Amniotic epithelial cell (primary cell): ENCODE measurements at regions not wholly inside any gene's neighbourhood (a gene's known extent, or its start where the extent isn't known, plus 50 kb on each side); places are given as distances from the start of the nearest gene placed in this dataset.
"Not testable (repeated sequence)": the region's sequence is repeated elsewhere in the genome, so short reads cannot be mapped to it uniquely, and the experiment has no call there.

Source experiments
- DNase-seq: peaks from one replicate; pipeline ENCODE4 v3.0.0-alpha.2; 2010; ENCODE audit warnings: low read depth

DNA sequence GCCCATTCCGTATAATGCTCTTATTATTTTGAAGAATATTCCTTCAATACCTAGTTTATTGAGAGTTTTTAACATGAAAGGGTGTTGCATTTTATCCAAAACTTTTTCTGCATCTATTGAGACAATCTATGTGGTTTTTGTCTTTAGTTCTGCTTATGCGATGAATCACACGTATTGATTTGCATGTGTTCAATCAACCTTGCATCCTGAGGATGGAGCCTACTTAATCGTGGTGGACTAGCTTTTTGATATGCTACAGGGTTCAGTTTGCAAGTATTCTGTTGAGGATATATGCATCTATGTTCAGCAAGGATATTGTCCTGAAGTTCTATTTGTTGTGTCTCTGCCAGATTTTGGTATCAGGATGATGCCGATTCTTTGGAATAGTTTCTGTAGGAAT lies 1070.3 kb upstream of the CDH18 start:
- no peak for DNase-seq

DNA sequence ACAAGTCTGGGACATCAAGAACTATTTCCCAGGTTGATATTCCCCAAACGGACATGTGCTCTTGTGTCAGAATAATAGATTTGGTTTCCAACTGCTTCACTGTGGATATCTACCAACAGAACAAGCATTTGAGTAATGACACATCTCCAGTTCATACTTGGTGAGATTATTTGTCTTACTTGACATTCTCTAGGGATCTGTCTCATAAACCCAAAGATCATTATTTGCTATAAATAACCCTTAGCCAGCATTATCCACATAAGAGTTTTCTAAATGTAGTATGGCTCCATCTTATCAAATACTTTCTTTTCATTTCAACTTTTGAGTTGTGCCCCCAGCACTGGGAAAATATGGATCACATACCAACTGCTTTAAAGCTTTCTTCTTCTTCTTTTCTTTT lies 1063.9 kb upstream of the CDH18 start:
- DNase-seq: no peak

DNA sequence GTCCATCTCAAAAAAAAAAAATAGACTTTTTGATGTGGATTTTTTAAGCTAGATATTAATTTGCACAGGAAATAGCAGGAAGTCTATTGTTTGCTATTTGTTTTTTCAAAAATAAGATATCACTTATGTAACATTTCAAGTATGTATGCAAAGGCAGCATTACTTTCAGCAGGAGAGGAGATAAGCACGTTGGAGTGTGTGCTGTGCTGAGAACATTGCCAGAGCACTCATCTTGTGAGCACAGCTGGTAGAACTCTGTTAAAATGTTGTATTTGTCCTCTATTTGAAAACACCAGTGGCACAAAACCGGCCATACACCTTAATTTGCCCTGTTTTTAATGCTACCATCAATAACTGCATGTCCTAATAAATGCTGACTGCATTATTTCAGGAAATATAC lies 1061.9 kb upstream of the CDH18 start:
- no peak for DNase-seq

DNA sequence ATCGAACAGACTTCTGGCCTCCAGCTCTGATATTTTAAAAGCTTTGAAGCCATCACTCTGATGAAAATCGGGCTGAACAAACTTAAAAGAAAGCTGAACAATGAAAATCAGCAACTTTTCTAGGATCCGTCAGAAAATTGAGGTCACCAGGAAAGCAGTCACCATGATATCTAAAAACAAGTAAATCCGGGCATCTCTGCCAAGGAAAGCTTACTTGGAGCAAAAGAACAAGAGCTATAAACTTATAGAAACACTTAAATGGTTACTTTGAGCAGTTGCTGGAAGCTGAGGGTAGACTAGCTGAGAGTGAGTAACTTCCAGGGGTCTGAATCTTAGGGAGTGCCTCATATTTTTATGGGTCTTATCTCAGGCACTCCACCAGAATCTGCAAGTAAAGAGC lies 1043.0 kb upstream of the CDH18 start:
- no peak for DNase-seq

- DNase-seq: peak; percentile 18
Measured at GRCh38 chr5:21024966-21025365, 1037.0 kb upstream of the CDH18 start.

DNA sequence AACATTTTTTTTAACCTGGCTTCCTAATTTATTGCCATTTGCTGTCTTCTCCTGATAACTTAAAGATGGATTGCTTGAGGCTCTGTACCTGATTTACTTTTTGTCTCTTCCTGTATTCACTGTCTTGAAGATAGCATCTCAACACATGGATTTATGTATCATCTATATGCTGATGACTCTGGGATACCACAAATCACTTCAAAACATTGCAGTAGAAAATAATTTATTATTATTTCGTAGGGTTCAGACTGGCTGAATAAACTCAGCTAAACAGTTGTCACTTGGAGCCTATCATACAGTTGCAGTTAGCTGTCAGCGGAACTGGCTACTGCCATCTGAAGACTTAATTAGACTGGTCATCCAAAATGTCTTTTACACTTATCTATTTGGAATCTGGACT lies 1025.2 kb upstream of the CDH18 start:
- no peak for DNase-seq

GRCh38 chr5:21007781-21008180 lies 1019.8 kb upstream of the CDH18 start:
- DNase-seq: no peak

DNA sequence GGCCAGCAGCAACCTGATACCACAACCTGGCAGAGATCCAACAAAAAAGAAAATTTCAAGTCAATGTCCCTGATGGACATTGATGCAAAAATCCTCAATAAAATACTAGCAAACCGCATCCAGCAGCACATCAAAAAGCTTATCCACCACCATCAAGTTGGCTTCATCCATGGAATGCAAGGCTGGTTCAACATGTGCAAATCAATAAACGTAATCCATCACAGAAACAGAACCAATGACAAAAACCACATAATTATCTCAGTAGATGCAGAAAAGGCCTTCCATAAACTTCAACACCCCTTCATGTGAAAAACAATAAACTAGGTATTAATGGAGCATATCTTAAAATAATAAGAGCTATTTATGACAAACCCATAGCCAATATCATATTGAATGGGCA lies 1000.9 kb upstream of the CDH18 start:
- DNase-seq: not testable (repeated sequence)

DNA sequence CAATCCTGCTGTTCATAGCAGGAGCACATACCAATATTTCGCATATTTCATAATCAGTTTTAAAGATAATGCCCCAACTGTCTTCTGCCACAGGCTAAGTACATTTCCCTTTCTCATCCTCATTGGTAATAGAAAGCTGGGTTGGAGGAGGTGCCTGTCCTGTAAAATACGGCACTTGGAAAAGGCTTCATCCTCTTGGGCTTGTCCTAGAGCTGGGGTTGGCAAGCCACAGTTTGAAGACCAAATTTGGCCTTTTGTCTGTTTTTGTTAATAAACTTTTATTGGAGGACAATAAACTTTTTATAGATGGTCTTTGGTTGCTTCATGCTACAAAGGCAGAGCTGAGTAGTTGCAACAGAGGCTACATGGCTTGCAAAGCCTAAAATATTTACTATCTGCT lies 997.8 kb upstream of the CDH18 start:
- no peak for DNase-seq

DNA sequence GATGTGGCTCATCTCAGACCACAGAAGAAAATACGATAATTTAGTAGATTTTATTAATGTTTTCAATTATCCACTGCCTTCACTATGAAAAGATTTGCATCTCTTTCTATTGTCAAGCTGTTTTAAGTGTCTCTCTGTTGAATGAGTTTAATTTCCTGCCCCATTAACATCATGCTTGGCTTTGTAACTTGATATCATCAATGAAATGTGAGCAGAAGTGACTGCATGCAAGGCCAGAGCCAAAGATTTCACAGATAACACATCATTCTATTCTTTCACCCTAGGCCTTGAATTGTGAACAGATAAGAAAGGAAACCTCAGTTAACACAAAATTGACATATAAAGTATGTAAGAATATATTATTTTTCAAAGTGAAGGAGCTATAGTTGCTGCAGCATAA lies 986.4 kb upstream of the CDH18 start:
- no peak for DNase-seq

DNA sequence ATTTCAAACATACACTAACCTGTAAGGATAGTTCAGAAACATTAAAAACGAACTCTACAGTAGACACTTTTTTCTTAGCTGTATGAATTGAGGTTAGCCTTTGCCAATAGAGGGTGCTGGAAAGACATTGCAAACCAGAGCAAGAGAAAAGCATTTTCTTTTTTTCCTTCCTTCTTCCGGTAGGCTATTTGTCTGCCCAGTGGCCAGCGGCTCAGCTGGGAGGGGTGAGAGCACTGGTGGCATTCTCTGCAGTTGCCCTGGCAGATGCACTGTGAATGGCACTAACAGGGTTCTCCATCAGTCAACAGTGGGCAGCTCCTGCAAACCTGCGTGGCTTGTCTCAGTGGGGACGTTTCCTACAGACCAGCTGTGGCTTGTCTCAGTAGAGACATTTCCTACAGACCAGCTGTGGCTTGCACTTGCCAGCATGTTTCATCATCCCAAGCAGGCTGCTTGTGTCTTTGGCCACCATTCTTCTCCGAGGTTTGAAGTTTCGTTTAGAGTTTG lies 984.5 kb upstream of the CDH18 start:
- peak; percentile 1 for DNase-seq

- DNase-seq: no peak
Measured at GRCh38 chr5:20959347-20959746, 971.3 kb upstream of the CDH18 start.

DNA sequence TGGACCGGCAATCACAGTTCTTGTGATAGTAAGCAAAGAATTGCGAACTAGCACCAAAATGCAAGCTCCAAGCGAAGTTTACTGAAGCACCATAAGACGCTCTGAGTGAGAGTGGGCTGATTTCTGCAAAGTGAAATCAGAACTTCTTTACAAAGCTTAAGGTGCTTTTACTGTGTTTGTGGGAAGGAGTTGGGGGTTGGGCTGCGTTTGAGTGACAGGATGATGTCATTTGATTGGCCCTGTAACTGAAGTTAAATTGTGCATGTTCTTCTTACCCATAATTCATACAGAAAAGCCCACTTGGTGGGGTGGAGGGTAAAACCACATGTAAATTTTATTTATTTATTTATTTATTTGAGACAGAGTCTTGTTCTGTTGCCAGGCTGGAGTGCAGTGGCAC lies 970.6 kb upstream of the CDH18 start:
- DNase-seq: no peak

- DNase-seq: no peak
Measured at GRCh38 chr5:20956134-20956533, 968.1 kb upstream of the CDH18 start.

DNA sequence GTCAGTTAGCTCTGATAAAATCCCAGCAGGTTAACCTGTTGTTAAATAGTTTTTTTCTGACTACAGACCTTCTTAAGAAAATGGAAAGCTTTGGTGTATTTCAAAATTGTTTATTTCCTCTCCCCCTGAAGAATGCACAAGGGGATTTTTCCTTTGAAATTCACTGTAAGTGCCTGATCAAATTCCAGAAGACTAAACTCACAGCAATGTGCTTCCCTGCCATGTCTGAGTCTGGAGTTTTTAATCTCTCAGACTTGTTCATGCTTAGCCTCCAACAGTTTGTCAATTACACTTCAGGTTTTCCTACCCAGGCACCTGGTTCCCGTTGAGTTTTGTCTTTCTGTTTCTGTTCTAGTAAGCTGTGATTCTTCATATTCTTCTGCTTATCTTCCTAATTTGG lies 961.6 kb upstream of the CDH18 start:
- DNase-seq: no peak

GRCh38 chr5:20943183-20943971 lies 955.4 kb upstream of the CDH18 start:
- DNase-seq: not testable (repeated sequence)

GRCh38 chr5:20942603-20943002 lies 954.6 kb upstream of the CDH18 start:
- DNase-seq: not testable (repeated sequence)

DNA sequence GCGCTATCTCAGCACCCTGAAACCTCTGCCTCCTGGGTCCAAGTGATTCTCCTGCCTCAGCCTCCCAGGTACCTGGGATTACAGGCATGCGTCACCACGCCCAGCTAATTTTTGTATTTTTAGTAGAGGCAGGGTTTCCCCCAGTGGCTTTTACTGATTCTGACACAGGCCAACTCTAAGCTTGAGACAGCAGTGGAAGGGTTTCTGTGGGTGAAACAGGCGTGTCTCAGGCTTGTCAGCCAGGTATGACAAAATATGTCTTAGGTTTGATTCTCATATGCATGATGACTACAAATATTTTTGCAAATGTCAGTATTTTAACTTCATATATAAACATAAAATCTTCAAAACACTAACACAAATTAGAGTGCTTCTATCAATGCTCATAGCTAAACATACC lies 952.8 kb upstream of the CDH18 start:
- DNase-seq: not testable (repeated sequence)

- DNase-seq: not testable (repeated sequence)
Measured at GRCh38 chr5:20890936-20891335, 902.9 kb upstream of the CDH18 start.

DNA sequence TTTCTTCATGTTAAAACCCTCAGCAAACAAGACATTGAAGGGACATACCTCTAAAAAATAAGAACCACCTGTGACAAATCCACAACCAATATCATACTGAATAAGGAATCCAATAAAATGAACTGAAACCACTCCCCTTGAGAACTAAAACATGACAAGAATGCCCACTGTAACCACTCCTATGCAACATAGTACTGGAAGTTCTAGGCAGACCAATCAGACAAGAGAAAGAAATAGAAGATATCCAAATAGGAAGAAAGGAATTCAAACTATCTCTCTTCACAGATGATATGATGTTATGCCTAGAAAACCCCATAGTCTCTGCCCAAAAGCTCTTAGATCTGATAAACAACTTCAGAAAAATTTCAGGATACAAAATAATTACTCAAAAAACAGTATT lies 887.7 kb upstream of the CDH18 start:
- DNase-seq: not testable (repeated sequence)

DNA sequence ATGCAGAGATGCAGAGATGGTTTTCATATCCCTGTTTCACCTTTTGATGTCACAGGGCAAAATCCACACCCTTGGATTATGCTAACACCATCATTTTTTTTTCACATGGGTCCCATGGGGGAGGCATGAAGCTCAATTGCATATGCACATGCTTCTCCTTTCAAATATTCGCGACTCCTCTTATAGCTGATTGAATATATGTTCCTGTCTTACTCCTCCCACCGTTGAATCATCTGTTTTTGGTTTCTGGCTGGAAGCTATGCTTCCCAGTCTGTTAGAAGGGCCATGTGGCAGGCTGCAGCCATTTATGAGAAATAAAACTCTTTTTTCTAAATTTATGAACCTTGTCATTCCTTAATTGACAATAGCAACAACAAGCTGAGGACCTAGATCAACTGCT lies 877.9 kb upstream of the CDH18 start:
- DNase-seq: not testable (repeated sequence)

DNA sequence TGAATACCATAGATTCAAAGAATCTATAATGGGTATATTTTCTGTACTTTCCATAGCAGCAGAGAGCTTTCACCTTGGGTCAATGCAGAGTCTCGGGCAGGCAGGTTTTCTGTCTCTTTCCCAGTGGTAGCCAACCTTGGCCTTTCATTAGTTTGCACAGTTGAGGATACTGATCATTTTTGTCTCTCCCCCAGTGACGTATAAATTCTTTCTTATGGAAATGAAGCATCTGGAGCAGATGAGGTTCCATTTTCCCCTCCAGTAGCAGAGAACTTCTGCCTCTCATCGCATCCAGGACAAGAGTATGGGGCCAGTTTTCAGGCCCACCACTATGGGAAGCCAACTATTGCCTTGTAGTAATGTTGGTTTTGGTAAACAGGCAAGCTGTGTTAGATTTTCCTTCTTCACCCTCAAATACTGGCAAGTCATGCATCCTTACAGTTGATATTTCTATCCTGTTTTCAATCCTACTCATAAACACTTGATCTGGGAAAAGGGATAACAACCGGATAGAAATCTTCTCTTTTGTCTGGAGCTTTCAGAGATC lies 845.2 kb upstream of the CDH18 start:
- DNase-seq: no peak

GRCh38 chr5:20832204-20833080 lies 844.4 kb upstream of the CDH18 start:
- DNase-seq: no peak
